ENCODE measurements at regions not wholly inside any gene's neighbourhood (a gene's known extent, or its start where the extent isn't known, plus 50 kb on each side); places are given as distances from the start of the nearest gene placed in this dataset.

DNA sequence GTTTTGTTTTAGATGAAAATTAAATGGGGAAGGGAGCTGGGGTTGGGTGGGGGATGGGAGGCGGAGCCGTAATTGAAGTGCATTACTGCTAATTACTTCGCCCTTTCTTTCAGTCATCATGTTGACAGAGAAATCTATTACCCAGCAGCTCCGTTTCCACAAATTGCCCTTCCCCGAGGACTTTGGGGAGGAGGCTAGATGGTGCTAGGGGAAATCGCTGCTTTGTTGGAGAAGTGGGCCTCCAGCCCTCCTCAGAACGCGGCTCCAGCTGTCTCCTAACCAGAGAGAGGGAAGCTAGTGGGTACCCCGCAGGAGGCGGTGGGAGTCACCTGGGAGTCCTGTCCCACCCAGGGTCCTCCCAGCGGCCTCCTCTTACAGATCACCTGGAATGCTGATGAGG lies 130.9 kb upstream of the MYCN start:
- TF ChIP-seq TAF1 (IDR thresholded peaks at IDR 0.05; ENCODE audit: borderline replicate concordance, insufficient read depth, low read length) (no peak), SIN3A (IDR thresholded peaks at IDR 0.05; ENCODE audit: borderline replicate concordance, insufficient read depth, low read length) (no peak), POLR2AphosphoS5 (IDR thresholded peaks at IDR 0.05; ENCODE audit: low read depth, low read length) (no peak), FOXP2 (optimal IDR thresholded peaks at IDR 0.05; ENCODE audit: borderline replicate concordance, extremely low read depth, extremely low read length, insufficient read depth) (no peak)
- TF ChIP-seq, protein P1, sequence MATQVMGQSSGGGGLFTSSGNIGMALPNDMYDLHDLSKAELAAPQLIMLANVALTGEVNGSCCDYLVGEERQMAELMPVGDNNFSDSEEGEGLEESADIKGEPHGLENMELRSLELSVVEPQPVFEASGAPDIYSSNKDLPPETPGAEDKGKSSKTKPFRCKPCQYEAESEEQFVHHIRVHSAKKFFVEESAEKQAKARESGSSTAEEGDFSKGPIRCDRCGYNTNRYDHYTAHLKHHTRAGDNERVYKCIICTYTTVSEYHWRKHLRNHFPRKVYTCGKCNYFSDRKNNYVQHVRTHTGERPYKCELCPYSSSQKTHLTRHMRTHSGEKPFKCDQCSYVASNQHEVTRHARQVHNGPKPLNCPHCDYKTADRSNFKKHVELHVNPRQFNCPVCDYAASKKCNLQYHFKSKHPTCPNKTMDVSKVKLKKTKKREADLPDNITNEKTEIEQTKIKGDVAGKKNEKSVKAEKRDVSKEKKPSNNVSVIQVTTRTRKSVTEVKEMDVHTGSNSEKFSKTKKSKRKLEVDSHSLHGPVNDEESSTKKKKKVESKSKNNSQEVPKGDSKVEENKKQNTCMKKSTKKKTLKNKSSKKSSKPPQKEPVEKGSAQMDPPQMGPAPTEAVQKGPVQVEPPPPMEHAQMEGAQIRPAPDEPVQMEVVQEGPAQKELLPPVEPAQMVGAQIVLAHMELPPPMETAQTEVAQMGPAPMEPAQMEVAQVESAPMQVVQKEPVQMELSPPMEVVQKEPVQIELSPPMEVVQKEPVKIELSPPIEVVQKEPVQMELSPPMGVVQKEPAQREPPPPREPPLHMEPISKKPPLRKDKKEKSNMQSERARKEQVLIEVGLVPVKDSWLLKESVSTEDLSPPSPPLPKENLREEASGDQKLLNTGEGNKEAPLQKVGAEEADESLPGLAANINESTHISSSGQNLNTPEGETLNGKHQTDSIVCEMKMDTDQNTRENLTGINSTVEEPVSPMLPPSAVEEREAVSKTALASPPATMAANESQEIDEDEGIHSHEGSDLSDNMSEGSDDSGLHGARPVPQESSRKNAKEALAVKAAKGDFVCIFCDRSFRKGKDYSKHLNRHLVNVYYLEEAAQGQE (IDR thresholded peaks at IDR 0.05; ENCODE audit: insufficient read depth in 1 of 2, low read depth in 2 of 2, low read length in 2 of 2): no peak

DNA sequence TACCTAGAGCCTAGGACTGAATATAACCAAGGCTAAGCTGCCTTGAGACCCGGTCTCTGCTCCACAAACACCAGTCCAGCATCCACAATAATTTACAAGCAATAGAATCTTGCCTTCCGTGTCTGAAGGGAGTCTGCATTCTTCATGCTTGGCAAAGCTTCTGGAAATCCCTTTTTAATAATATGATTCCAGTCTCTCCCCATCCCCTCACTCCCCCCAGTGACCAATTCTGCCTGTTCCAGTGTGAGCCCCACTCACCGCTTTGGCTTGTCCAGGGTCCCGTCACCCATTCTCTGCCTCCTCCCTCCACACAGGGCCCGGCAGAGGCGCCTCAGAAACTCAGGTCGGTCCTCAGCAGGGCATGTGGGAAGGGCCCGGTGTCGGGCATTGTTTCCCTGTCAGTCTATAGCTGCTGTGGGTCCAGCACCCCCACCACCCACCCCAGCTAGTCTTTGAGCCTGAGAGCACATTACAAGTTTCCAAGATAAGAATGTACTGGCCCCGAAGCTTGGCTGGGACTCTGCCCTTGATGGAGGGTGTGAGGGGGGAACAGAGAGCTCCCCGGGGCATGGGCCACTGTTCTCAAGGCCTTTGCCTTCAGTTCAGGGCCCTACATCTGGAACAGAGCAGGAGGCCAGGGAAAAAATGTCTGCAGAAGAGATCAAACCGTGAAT lies 129.7 kb upstream of the MYCN start:
- TF ChIP-seq TAF1 (IDR thresholded peaks at IDR 0.05; ENCODE audit: borderline replicate concordance, insufficient read depth, low read length) (no peak), POLR2AphosphoS5 (IDR thresholded peaks at IDR 0.05; ENCODE audit: low read depth, low read length) (no peak), SIN3A (IDR thresholded peaks at IDR 0.05; ENCODE audit: borderline replicate concordance, insufficient read depth, low read length) (no peak), FOXP2 (optimal IDR thresholded peaks at IDR 0.05; ENCODE audit: borderline replicate concordance, extremely low read depth, extremely low read length, insufficient read depth) (no peak)
- TF ChIP-seq, protein P1 (IDR thresholded peaks at IDR 0.05; ENCODE audit: insufficient read depth in 1 of 2, low read depth in 2 of 2, low read length in 2 of 2): no peak

DNA sequence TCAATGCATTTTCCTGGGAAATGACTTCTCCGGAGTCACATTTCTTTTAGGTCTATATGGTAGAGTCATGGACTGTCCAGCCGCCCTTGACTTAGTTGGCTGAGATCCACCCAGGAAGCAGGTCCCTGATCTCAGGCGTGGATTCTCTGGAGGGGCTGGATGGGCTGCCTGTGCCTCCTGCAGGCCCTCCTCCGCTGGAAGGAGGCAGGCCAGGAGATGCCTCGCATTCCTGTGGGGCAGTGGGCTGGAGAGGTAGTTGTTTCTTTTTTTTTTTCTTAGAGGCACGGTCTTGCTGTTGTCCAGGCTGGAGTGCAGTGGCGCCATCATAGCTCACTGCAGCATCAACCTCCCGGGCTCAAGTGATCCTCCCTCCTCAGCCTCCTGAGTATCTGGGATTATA lies 129.0 kb upstream of the MYCN start:
- TF ChIP-seq TAF1 (IDR thresholded peaks at IDR 0.05; ENCODE audit: borderline replicate concordance, insufficient read depth, low read length) (no peak), FOXP2 (optimal IDR thresholded peaks at IDR 0.05; ENCODE audit: borderline replicate concordance, extremely low read depth, extremely low read length, insufficient read depth) (no peak), SIN3A (IDR thresholded peaks at IDR 0.05; ENCODE audit: borderline replicate concordance, insufficient read depth, low read length) (no peak), POLR2AphosphoS5 (IDR thresholded peaks at IDR 0.05; ENCODE audit: low read depth, low read length) (no peak)
- TF ChIP-seq, protein P1 (IDR thresholded peaks at IDR 0.05; ENCODE audit: insufficient read depth in 1 of 2, low read depth in 2 of 2, low read length in 2 of 2): no peak

DNA sequence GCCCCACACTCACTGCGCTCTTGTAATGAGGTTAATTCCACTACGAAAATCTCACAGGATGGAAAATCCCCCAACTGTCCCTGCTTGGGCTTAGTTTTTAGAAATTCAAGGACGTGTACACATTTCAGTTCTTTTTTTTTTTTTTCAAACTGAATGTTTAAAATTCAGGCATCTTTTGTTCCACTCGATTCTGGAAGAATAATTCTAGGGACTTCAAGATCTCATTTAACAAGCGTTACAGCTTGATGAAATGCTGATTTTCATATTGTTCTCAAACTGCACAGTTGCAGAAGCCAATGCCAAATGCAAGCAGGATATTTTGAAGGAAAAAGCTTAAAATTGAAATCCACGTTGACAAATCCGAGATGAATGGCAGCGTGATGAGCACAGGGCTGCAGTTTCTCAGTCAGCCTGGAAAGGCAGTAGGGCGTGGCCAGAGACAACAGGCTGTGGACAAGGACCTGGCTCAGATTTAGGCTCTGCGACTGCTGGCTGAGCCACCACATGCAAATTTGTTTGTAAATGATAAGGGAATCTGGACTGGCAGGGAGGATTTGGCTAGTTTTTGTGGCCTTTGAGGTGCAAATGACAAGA lies 128.1 kb upstream of the MYCN start:
- TF ChIP-seq TAF1 (IDR thresholded peaks at IDR 0.05; ENCODE audit: borderline replicate concordance, insufficient read depth, low read length): no peak
- no peak for TF ChIP-seq FOXP2 (optimal IDR thresholded peaks at IDR 0.05; ENCODE audit: borderline replicate concordance, extremely low read depth, extremely low read length, insufficient read depth)
- TF ChIP-seq, protein P1 (IDR thresholded peaks at IDR 0.05; ENCODE audit: insufficient read depth in 1 of 2, low read depth in 2 of 2, low read length in 2 of 2): no peak
- TF ChIP-seq SIN3A (IDR thresholded peaks at IDR 0.05; ENCODE audit: borderline replicate concordance, insufficient read depth, low read length): no peak
- no peak for TF ChIP-seq POLR2AphosphoS5 (IDR thresholded peaks at IDR 0.05; ENCODE audit: low read depth, low read length)
